SIG-M5 treated with dmso at 0.1 percent for 504 hours (cell line): ENCODE measurements at regions not wholly inside any gene's neighbourhood (a gene's known extent, or its start where the extent isn't known, plus 50 kb on each side); places are given as distances from the start of the nearest gene placed in this dataset.

Experiments
- DNase-seq: peaks from one replicate; lab custom pipeline; 2025; ENCODE audit not compliant: unreplicated experiment; lab: John Stamatoyannopoulos, UW

- DNase-seq: peak; percentile 14
These were observed 354.4 kb downstream of the TUSC7 start for GRCh38 chr3:117063930-117064329.

- DNase-seq: no peak
These were observed 358.7 kb downstream of the TUSC7 start for GRCh38 chr3:117068301-117068700.

GRCh38 chr3:117074826-117075225 is 365.2 kb downstream of the TUSC7 start:
- no peak for DNase-seq

- no peak for DNase-seq
These were observed 370.4 kb downstream of the TUSC7 start for GRCh38 chr3:117079997-117080396.

- no peak for DNase-seq
These were observed 371.3 kb downstream of the TUSC7 start for GRCh38 chr3:117080872-117081271.

DNA sequence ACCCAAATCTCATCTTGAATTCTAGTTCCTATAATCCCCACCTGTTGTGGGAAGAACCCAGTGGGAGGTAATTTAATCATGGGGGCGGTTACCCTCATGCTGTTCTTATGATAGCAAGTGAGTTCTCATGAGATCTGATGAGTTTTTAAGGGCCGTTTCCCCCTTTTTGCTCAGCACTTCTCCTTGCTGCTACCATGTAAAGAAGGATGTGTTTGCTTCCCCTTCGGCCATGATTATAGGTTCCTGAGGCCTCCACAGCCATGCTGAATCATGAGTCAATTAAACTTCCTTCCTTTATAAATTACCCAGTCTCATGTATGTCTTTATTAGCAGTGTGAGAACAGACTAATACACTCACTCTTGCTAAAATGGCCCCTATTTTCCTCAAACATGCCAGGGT is 374.7 kb downstream of the TUSC7 start:
- no peak for DNase-seq

DNA sequence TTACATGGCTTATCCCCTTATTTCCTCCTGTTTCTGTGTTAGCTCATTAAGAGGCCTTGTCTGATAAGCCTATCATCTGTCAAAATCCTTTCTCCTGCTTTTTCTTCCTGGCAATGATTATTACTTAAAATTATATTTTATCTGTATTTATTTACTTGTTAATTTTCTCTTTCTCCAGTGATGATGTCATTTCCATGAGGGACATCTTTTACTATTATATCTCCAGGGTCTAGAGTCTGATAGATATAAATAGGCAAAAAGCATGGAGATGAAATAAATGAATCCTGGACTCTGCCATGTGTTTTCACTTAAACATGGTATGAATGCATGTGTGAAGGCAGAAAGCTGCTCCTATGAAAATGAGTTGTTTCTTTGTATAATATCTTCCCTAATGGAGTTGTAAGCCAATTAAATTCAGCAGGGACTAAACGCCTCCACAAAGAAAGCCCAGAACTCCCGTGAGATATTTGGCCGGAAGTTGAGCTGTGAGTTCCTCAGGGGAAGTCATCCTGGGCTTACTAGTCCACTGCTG is 375.2 kb downstream of the TUSC7 start:
- DNase-seq: no peak

- DNase-seq: no peak
These were observed 382.1 kb downstream of the TUSC7 start for GRCh38 chr3:117091676-117092075.

GRCh38 chr3:117096549-117096948 is 387.0 kb downstream of the TUSC7 start:
- no peak for DNase-seq

DNA sequence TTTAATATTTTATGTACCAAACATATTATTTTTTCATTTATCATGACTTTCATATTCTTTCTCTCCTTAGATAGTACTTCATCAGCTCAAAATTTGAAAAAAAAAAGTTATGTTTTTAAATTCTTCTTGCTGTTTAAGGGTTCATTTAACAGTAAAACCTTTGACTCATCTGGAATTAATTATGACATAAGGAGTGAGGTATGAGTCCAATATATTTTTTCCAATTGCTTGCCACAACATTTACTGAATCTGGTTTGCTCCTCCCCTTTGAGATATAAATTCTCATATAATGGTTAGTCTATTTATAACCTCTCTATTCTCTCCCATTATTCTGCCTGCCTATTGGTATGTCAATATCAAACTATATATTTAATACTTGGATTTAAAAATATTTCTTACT is 387.8 kb downstream of the TUSC7 start:
- no peak for DNase-seq

- DNase-seq: no peak
These were observed 392.1 kb downstream of the TUSC7 start for GRCh38 chr3:117101697-117102096.

DNA sequence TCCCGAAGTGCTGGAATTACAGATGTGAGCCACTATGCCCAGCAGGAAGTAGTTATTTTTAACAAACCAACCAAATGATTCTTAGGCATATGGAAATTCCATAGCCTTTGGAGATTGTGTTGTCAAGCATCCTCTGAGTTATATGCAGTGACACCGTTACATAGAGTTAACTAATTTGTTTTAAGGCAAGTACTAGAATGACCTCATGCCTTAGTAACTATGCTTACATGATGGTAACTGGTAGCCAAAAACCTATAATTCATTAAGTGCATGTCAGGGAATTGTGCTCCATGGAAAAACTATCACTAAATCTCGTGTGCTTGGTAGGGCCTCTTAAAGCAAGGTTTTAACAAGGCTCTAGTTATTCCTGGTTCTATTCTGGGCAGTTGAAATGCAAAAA is 392.8 kb downstream of the TUSC7 start:
- DNase-seq: no peak

GRCh38 chr3:117103675-117104074 is 394.1 kb downstream of the TUSC7 start:
- DNase-seq: no peak

- DNase-seq: no peak
These were observed 394.8 kb downstream of the TUSC7 start for GRCh38 chr3:117104381-117104780.

GRCh38 chr3:117104792-117105191 is 395.2 kb downstream of the TUSC7 start:
- DNase-seq: no peak

- DNase-seq: no peak
These were observed 396.1 kb downstream of the TUSC7 start for GRCh38 chr3:117105686-117106085.

DNA sequence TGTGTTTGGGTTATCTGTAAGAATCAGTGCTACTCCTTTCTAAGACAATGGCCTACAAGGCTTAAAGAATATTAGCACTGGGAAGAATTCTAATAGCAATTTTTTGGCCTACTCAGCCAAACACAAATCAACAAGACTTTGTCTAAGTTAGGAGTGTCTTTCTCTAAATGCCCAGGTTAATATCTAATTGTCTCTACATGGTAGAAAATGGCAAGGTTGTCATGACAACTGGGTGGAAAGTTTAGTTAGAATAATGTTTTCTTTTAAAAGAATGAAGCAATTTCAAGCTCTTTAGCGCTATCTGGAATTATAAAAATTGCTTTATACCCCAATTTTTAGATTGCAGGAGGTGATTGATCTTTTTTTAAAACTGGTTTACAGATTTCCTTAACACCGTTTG is 396.8 kb downstream of the TUSC7 start:
- DNase-seq: no peak

GRCh38 chr3:117107946-117108345 is 398.4 kb downstream of the TUSC7 start:
- no peak for DNase-seq

GRCh38 chr3:117109178-117109577 is 399.6 kb downstream of the TUSC7 start:
- no peak for DNase-seq

GRCh38 chr3:117114517-117115265 is 405.1 kb downstream of the TUSC7 start:
- no peak for DNase-seq

DNA sequence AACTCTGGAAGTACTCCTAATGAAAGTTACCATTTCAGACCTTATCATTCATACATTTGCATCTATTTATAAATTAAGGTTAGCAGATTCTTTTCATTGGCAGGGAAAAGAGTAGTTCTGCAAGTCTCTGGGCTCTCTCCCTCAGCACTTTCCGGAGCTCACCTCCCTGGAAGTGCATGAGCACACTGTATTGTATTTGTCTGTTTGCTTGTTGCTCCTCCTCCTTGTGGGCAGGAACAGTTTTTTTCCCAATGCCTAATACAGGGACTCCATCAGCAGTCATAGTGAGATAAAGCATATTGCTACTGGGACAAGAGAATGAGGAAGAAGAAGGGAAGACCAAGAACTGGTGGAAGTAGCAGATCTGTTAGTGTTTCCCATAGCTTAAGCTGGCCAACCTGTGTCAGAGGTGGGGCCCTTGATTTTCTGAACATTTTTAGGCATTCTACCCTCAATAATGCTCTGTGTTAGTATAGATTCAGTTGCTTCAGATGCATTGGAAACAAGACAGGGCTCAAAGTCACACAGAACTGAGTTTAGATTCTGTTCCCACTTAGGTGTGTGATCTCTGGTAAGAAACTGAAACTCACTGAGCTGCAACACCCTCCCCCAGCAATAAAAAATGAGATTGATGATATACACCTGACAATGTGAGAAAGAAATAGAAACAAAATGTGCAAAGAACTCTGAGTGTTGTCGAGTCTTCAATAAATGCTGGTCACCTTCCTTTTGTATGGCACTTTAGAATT is 407.8 kb downstream of the TUSC7 start:
- DNase-seq: no peak

DNA sequence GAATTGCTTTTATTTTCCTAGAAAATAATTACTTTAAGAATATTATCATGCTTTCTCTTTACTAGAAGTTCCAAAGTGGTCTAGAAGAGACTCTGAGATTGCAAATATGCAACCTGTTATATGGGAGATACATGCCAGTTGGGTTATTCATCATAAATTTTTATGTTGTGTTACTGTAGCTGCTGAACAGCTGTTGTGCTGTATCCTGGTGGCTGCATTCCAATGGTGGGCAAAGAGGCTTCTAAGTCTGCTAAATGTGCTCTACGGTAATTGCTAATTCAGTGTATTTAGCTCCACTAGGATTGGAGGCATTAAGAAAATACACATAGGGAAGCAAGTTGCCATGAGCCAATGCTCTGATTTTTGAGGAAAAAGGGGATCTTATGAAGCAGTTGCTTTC is 409.0 kb downstream of the TUSC7 start:
- DNase-seq: no peak
